SW 1271 (cell line): ENCODE measurements at regions not wholly inside any gene's neighbourhood (a gene's known extent, or its start where the extent isn't known, plus 50 kb on each side); places are given as distances from the start of the nearest gene placed in this dataset.
"Not testable (repeated sequence)": the region's sequence is repeated elsewhere in the genome, so short reads cannot be mapped to it uniquely, and the experiment has no call there.

Experiments used
- DNase-seq, 2 experiments: peaks; one replicate each; lab custom pipeline; 2025; lab: John Stamatoyannopoulos, UW

DNA sequence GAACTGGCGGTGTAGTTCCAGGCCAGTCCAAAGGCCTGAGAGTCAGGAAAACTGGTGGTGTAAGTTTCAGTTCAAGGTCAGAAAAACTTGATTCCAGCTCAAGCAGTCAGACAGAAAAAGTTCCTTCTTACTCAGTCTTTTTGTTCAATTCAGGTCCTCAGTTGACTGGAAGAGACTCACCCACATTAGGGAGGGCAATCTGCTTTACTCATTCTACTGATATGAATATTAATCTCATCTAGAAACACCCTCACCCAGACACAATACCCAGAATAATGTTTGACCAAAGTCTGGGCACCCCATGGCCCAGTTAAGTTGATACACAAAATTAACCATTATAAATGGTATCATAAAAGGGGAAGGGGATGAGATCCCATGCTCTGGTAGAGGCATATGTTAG lies 50.1 kb upstream of the LTA4H start:
- DNase-seq, result no peak

DNA sequence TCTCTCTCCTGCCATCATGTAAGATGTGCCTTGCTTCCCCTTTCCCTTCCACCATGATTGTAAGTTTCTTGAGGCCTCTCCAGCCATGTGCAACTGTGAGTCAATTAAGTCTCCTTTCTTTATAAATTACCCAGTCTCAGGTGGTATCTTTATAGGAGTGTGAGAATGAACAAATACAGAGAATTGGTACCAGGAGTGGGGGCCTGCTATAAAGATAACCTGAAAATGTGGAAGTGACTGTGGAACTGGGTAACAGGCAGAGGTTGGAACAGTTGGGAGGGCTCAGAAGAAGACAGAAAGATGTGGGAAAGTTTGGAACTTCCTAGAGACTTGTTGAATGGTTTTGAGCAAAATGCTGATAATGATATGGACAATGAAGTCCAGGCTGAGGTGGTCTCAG lies 50.8 kb upstream of the LTA4H start:
- DNase-seq, result not testable (repeated sequence)

GRCh38 chr12:96091833-96092232 lies 56.4 kb upstream of the LTA4H start:
- DNase-seq, result peak in 1 of 2 experiments; percentile 11

DNA sequence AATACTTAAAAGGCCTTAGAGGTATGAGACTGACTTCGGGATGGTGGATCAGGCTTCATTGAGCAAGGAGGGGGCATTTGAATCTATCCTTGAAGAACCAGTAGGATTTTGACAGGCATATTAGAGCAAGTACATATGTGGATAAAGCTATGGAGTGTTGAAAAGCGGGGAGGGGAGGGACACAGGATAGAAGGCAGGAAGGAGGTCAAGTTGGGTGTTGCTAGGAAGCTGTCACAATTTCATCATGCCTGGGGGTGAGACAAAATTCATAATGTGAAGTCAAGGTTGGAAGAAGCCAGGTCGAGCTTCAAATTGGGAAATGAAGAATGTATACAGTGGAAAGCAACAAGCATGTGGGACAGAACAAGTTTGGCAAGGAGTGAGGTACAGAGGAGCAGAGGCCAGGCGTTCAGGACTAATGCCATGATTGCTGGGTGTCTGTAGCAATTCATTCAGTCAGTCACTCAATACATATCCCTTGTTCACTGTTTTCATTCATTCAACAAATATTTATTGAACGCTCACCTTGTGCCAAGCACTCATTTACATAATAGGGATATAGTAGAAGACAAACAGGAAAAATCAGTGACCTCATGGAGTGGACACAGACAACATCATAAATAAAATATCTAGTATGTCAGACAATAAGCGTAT lies 58.3 kb upstream of the LTA4H start:
- no peak for DNase-seq

GRCh38 chr12:96094201-96094600 lies 58.8 kb upstream of the LTA4H start:
- peak in 1 of 2 experiments; percentile 76 for DNase-seq

DNA sequence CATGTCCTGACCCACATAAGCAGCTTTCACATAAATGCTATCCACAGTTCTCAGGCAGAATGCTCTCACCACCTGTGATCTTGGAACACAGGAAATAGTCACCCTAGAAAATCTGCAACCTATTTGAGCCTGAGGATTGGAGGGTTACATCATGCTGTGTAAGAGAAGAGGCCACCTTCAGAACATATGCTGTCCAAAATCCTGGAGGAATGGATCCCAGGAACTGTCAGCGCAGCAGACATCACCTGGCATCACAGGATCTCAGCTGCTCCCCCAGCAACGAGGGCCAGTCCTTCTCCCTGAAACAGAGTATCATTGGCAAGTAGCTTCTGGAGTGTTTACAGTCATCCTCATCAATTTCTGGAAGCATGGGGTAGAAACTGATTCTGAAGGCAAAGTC lies 63.2 kb upstream of the LTA4H start:
- DNase-seq, result no peak

GRCh38 chr12:96099421-96099820 lies 64.0 kb upstream of the LTA4H start:
- no peak for DNase-seq

- no peak for DNase-seq
Measured at GRCh38 chr12:96099986-96100385, 64.6 kb upstream of the LTA4H start.

- no peak for DNase-seq
Measured at GRCh38 chr12:96101806-96102205, 66.4 kb upstream of the LTA4H start.

DNA sequence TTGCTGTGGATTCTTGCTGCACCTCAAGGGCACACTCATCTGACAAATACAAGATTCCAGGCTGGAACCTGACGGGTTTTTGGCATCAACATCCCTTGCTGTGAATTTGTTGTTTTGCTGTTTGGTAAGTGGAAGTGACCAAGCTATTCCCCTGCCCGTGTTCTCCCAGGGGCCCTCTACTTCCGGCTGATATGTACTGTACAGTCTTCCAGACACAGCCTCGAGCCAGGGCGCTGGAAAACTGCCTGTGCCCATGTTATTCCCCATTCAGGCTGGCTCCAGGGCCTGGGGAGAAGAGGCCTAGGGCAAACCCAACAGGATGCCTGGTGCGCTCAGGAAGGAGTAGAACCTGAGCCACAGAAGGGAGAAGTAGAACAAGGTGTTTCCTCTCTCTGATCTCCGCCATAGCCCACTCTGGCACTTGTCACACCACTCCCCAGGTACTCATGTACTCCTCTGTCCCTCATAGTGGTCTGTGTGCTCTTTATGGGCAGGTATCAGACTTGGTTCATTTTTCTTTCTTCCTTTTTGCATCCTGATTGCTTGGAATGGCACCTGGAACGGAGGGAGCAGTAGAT lies 67.8 kb upstream of the LTA4H start:
- DNase-seq, result no peak

DNA sequence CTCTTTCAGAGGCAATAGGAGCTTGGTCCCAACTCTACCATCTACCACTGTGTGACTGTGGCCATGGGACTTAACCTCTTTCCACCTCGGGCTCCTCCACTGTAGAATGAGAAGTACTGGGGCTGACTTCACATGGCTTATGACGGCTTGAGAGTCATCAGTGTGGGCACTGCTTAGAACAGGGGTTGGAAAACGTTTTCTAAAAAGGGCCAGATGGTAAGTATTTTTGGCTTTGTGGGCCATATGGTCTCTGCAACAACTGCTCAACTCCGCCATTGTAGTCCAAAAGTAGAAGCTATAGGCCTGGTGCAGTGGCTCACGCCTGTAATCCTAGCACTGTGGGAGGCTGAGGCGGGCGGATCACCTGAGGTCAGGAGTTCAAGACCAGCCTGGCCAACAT lies 69.2 kb upstream of the LTA4H start:
- DNase-seq, result no peak

GRCh38 chr12:96106137-96106536 lies 70.8 kb upstream of the LTA4H start:
- no peak for DNase-seq

- no peak for DNase-seq
Measured at GRCh38 chr12:96107236-96107635, 71.8 kb upstream of the LTA4H start.

DNA sequence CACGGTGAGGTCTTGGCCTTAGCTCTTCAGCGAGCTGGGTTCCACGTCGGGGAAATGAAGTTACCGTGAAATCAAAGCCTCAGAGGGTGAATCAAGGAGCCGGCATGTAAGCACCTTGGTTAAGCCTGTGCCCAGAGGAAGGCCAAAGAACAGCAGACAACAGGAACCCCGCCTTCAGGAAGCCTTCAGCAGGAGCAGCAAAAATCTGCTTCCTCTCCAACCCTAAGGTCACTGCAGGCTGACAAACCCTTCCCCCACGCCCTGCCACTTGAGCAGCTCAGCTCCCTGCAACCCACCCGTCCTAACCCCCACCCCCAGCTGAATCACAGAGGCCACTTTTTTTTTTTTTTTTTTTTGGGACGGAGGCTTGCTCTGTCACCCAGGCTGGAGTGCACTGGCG lies 72.9 kb upstream of the LTA4H start:
- no peak for DNase-seq

GRCh38 chr12:96108941-96109340 lies 73.6 kb upstream of the LTA4H start:
- not testable (repeated sequence) for DNase-seq

DNA sequence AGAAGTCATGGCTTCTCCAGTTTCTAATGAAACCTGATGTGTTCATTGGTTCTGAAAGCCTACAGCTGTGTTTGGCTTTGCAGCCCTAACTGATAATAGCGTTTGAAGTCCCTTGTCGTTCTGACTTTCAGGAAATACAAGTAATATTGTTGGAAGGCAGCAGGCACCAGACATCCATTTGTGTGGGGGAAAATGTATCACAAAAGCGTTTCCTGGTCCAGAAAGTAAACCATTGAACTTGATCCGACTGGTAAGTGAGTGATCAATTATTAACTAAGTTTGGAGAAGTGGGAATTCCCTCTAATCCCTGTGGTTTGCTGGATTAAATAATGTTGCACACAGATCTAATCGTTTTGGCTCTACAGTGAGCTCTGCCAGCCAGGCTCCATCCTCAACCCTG lies 77.3 kb upstream of the LTA4H start:
- DNase-seq, result no peak

DNA sequence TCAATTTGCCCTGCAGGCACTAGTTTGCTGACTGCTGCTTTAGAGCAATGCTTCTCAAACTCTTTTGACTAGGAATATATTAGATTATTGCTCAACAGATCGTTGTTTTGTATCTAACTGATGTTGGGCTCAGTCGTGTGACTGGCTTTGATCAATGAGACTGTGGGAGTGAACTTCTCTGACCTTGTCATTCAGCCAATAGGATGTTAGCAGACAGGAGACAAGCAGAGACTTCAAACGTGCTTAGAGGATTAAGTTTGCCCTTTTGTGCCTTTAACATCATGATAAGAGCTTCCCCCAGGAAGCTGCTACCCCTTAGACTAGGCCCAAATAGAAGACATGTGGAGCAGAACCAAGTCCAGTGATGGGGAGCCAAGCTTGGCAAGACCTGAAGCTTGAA lies 76.7 kb upstream of the ELK3 start:
- DNase-seq, result no peak

GRCh38 chr12:96120359-96121100 lies 73.6 kb upstream of the ELK3 start:
- DNase-seq, result no peak

DNA sequence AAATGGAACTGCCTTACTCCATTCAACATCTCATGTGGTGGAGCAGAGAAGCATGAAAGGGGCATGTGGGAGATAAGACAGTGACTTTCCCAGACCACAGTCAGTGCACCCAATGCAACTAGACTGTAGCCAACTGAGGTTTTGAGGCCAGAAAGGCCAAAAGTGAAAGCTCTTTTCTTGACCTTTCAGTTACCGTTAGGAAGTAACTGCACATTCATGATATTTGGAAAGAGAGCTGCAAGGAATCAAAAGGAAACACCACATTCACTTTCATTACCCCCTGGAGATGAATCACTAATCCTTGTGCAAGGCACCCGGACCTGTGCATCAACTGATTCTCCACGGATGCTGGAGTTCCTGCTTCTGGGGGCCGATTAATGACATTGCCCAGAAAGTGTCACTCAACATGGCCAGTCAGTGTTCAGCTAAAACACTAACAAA lies 72.9 kb upstream of the ELK3 start:
- DNase-seq, result no peak

GRCh38 chr12:96128292-96128691 lies 65.9 kb upstream of the ELK3 start:
- DNase-seq, result not testable (repeated sequence)

DNA sequence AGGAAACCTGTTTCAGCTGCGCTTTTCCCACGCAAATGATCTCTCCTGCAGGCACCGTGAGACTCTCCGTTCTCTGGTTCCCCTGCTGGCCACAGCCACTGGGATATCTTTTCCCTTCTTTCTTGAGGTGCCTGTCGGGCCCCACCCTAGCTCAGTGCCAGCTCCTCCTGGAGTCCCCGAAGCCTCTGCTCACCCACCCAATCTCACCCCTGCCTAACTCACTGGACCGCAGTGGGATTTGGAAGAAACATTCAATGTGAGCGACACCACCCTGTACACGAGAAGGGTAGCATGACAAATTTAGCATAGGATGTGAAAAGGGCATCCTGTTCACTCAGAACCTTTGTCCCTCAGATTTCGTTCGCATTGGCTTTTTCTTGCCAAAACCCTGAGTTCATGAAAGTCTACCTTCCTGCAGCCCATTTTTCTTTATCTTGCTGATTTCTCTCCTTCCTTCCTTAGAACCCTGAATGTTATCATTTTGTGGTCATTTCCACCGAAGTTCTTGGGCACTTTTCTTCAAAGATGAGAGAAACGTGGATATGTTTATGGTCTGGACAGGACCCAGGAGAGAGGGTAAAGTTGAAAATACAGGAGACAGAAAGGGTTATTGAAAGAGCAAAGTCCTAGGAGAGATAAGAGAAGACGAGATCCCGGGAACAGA lies 63.6 kb upstream of the ELK3 start:
- no peak for DNase-seq

DNA sequence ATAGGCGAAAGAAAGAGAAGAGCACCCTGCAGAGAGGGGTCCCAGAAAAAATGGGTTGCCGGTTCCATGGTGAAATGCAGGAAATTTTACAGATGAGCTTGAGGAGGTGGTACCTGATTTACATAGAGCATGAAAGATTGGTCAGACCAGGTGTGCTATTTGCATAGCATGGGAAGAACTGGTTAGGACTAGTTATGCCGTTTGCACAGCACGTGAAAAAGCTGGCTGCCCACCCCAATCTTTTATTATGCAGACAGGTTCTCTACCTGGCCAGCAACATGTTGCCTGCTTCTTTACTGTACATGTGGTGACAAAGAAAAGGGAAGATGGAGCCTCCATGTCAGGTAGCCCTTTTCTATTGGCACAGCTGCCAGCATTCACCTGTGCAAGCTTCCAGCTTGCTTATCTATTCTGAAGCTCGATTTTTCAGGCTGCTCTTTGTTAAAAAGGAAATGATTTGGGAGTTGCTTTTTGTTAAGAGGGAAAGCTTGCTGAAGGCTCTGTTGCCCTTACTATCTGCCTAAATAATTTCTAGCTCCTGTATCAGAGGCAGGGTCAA lies 62.9 kb upstream of the ELK3 start:
- DNase-seq, result no peak

DNA sequence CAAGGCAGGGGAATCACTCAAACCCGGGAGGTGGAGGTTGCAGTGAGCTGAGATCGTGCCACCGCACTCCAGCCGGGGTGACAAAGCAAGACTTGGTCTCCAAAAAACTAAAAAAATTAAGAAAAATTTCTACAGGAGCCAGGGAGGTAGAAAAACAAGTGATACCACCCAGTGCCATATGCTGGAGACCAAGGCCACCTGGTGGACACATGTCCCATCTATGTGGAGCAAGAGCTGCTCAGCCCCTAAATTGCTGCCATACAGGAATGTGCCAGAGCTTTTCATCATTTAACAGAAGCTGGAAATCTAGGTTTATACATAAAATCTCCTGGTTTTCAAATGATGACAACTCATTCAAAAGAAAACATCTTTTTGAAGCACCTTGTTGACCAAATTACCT lies 61.4 kb upstream of the ELK3 start:
- peak in 1 of 2 experiments; percentile 19 for DNase-seq
